ENCODE measurements at regions not wholly inside any gene's neighbourhood (a gene's known extent, or its start where the extent isn't known, plus 50 kb on each side); places are given as distances from the start of the nearest gene placed in this dataset.
"Not testable (repeated sequence)": the region's sequence is repeated elsewhere in the genome, so short reads cannot be mapped to it uniquely, and the experiment has no call there.

GRCh38 chr6:66198062-66198624 lies 491.1 kb upstream of the EYS start:
- Mint-ChIP-seq H3K9me3 (peaks cover 4% of the 10 kb centered on the region), H3K4me1 (no peaks in the 10 kb centered on the region), H3K27ac (no peak overlapping the region), H3K4me3 (no peak overlapping the region), H3K27me3 (no peaks in the 10 kb centered on the region), H3K36me3 (ENCODE audit: low read depth) (no peaks in the 10 kb centered on the region)
- no peak for ATAC-seq (replicated peaks)

DNA sequence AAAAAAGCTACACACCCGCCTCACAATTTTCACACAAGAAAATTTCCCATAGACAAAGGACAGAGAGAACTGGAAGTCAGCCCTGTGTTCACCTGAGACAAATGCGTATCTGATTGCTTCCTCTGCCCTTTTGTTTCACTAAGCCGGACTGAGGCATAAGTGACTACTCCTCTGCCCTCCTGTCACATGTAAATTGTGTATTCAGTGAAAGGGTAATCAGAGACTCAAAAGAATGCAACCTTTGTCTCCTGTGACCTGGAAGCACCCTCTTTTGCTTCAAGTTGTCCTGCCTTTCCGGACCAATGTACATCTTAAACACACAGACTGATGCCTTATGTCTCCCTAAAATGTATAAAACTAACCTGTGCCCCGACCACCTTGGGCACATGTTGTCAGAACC lies 483.8 kb upstream of the EYS start:
- Mint-ChIP-seq H3K27ac (no peak overlapping the region), H3K4me3 (no peak overlapping the region), H3K36me3 (ENCODE audit: low read depth) (no peaks in the 10 kb centered on the region)

DNA sequence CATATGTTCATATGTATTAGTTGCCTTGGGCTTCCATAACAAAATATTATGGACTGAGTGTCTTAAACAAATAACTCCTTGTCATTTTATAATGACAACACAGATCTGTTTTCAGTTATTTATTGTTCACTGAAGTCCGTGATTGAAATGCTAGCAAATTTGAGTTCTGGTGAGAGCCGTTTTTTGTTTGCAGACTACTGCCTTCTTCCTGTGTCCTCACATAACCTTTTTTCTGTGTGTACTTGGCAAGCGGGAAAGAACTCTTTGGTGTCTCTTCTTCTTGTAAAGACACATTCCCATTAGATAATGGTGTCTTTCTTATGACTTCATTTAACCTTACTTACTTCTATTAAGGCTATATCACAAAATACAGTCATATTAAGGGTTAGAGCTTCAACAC lies 482.9 kb upstream of the EYS start:
- peaks cover 10% of the 10 kb centered on the region for H3K9me3 Mint-ChIP-seq
- H3K36me3 Mint-ChIP-seq (ENCODE audit: low read depth) = no peaks in the 10 kb centered on the region
- H3K27me3 Mint-ChIP-seq = no peaks in the 10 kb centered on the region
- no peak for ATAC-seq (replicated peaks)
- H3K4me3 Mint-ChIP-seq = no peak overlapping the region
- H3K4me1 Mint-ChIP-seq = no peaks in the 10 kb centered on the region
- H3K27ac Mint-ChIP-seq = no peak overlapping the region

More for the DNA sequence above, 483.8 kb upstream of the EYS start:
- H3K9me3 Mint-ChIP-seq = peaks cover 10% of the 10 kb centered on the region
- no peak for ATAC-seq (replicated peaks)
- no peaks in the 10 kb centered on the region for H3K27me3 Mint-ChIP-seq
- H3K4me1 Mint-ChIP-seq = no peaks in the 10 kb centered on the region

- Mint-ChIP-seq H3K27ac (no peak overlapping the region), H3K36me3 (ENCODE audit: low read depth) (no peaks in the 10 kb centered on the region), H3K4me1 (no peaks in the 10 kb centered on the region), H3K27me3 (no peaks in the 10 kb centered on the region), H3K4me3 (no peak overlapping the region), H3K9me3 (peaks cover 10% of the 10 kb centered on the region)
- ATAC-seq (replicated peaks) = no peak
Observed at GRCh38 chr6:66186756-66187155, 479.7 kb upstream of the EYS start.

- no peaks in the 10 kb centered on the region for H3K27me3 Mint-ChIP-seq
- H3K9me3 Mint-ChIP-seq = peaks cover 13% of the 10 kb centered on the region
- no peaks in the 10 kb centered on the region for H3K36me3 Mint-ChIP-seq (ENCODE audit: low read depth)
- H3K4me3 Mint-ChIP-seq = no peak overlapping the region
- H3K27ac Mint-ChIP-seq = no peak overlapping the region
- ATAC-seq (replicated peaks) = no peak
- H3K4me1 Mint-ChIP-seq = no peaks in the 10 kb centered on the region
Observed at GRCh38 chr6:66184091-66184490, 477.1 kb upstream of the EYS start.

- no peak for ATAC-seq (replicated peaks)
- Mint-ChIP-seq H3K9me3 (peaks cover 12% of the 10 kb centered on the region), H3K27ac (no peak overlapping the region), H3K36me3 (ENCODE audit: low read depth) (no peaks in the 10 kb centered on the region), H3K4me1 (no peaks in the 10 kb centered on the region), H3K27me3 (no peaks in the 10 kb centered on the region), H3K4me3 (no peak overlapping the region)
Observed at GRCh38 chr6:66179361-66179760, 472.3 kb upstream of the EYS start.

- Mint-ChIP-seq H3K36me3 (ENCODE audit: low read depth) (no peaks in the 10 kb centered on the region), H3K27ac (no peak overlapping the region), H3K27me3 (no peaks in the 10 kb centered on the region), H3K9me3 (peaks cover 15% of the 10 kb centered on the region), H3K4me3 (no peak overlapping the region), H3K4me1 (no peaks in the 10 kb centered on the region)
- no peak for ATAC-seq (replicated peaks)
Observed at GRCh38 chr6:66173587-66173986, 466.6 kb upstream of the EYS start.

GRCh38 chr6:66166713-66167112 lies 459.7 kb upstream of the EYS start:
- ATAC-seq (replicated peaks); H3K4me1 Mint-ChIP-seq; H3K4me3 Mint-ChIP-seq; H3K36me3 Mint-ChIP-seq (ENCODE audit: low read depth); H3K27ac Mint-ChIP-seq; H3K27me3 Mint-ChIP-seq: not testable (repeated sequence)
- peaks cover 34% of the 10 kb centered on the region for H3K9me3 Mint-ChIP-seq

GRCh38 chr6:66161546-66162108 lies 454.6 kb upstream of the EYS start:
- H3K4me3 Mint-ChIP-seq = no peak overlapping the region
- H3K27ac Mint-ChIP-seq = no peak overlapping the region
- H3K9me3 Mint-ChIP-seq = peaks cover 43% of the 10 kb centered on the region
- H3K27me3 Mint-ChIP-seq = no peaks in the 10 kb centered on the region
- no peaks in the 10 kb centered on the region for H3K36me3 Mint-ChIP-seq (ENCODE audit: low read depth)
- ATAC-seq (replicated peaks) = no peak
- H3K4me1 Mint-ChIP-seq = no peaks in the 10 kb centered on the region

GRCh38 chr6:66159937-66160336 lies 452.9 kb upstream of the EYS start:
- peaks cover 36% of the 10 kb centered on the region for H3K9me3 Mint-ChIP-seq
- ATAC-seq (replicated peaks) = no peak
- no peaks in the 10 kb centered on the region for H3K36me3 Mint-ChIP-seq (ENCODE audit: low read depth)
- no peak overlapping the region for H3K4me3 Mint-ChIP-seq
- no peaks in the 10 kb centered on the region for H3K4me1 Mint-ChIP-seq
- no peak overlapping the region for H3K27ac Mint-ChIP-seq
- H3K27me3 Mint-ChIP-seq = no peaks in the 10 kb centered on the region

- Mint-ChIP-seq H3K36me3 (ENCODE audit: low read depth) (no peaks in the 10 kb centered on the region), H3K9me3 (peaks cover 17% of the 10 kb centered on the region), H3K4me3 (no peak overlapping the region), H3K27me3 (no peaks in the 10 kb centered on the region), H3K4me1 (no peaks in the 10 kb centered on the region), H3K27ac (no peak overlapping the region)
- ATAC-seq (replicated peaks) = no peak
Observed at GRCh38 chr6:66153247-66153646, 446.2 kb upstream of the EYS start.

GRCh38 chr6:66149132-66149531 lies 442.1 kb upstream of the EYS start:
- no peaks in the 10 kb centered on the region for H3K27me3 Mint-ChIP-seq

DNA sequence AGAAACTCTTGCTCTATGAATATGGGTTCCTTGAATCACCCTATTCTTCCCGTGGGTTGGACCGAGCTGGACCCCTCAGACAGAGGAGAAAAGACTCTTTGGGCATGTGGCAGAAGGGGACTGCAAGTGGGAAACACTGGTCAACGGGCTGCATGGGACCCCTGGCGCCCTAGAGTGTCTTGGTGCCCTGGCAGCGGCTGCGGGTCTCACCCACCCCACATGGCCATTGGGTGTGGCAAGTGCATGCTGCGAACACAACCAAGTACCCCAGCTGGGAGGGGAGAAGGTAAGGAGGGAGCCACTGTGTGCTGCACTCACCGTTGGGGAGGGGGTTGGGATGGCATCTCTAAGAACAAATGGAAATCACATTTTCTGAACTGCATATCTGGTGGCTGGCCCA lies 438.8 kb upstream of the EYS start:
- no peaks in the 10 kb centered on the region for H3K36me3 Mint-ChIP-seq (ENCODE audit: low read depth)
- H3K27ac Mint-ChIP-seq = no peak overlapping the region
- no peak overlapping the region for H3K4me3 Mint-ChIP-seq
- no peak for ATAC-seq (replicated peaks)
- H3K4me1 Mint-ChIP-seq = no peaks in the 10 kb centered on the region
- peaks cover 16% of the 10 kb centered on the region for H3K9me3 Mint-ChIP-seq
- H3K27me3 Mint-ChIP-seq = no peaks in the 10 kb centered on the region

More at GRCh38 chr6:66149132-66149531, 442.1 kb upstream of the EYS start:
- Mint-ChIP-seq H3K4me1 (no peaks in the 10 kb centered on the region), H3K9me3 (peaks cover 21% of the 10 kb centered on the region), H3K4me3 (no peak overlapping the region), H3K27ac (no peak overlapping the region), H3K36me3 (ENCODE audit: low read depth) (no peaks in the 10 kb centered on the region)
- no peak for ATAC-seq (replicated peaks)

- Mint-ChIP-seq H3K4me3 (no peak overlapping the region), H3K9me3 (peaks cover 10% of the 10 kb centered on the region), H3K27ac (no peak overlapping the region), H3K36me3 (ENCODE audit: low read depth) (no peaks in the 10 kb centered on the region), H3K27me3 (no peaks in the 10 kb centered on the region), H3K4me1 (no peaks in the 10 kb centered on the region)
- no peak for ATAC-seq (replicated peaks)
Observed at GRCh38 chr6:66134021-66134420, 427.0 kb upstream of the EYS start.

DNA sequence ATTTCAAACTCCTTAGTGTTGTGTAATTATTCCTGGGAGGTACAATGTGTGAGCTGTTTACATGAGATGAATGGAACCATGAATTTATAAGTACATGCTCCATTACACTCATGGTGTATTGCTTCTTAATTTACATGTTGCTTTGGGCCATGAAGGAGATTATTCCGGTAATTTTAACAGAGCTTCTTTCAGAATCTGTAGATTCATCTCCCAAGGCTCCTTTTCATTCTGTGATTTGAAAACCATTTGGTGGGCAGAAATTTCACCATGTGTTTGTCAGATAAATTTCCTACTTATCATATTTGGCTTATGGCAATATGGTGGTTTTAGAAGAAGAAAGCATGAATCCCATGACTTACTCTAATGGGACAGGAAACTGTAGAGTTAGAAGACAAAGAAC lies 421.6 kb upstream of the EYS start:
- no peak for ATAC-seq (replicated peaks)
- H3K4me1 Mint-ChIP-seq = no peaks in the 10 kb centered on the region
- H3K27ac Mint-ChIP-seq = no peak overlapping the region
- H3K4me3 Mint-ChIP-seq = no peak overlapping the region
- H3K36me3 Mint-ChIP-seq (ENCODE audit: low read depth) = no peaks in the 10 kb centered on the region
- no peaks in the 10 kb centered on the region for H3K27me3 Mint-ChIP-seq
- H3K9me3 Mint-ChIP-seq = peaks cover 8% of the 10 kb centered on the region

- no peaks in the 10 kb centered on the region for H3K27me3 Mint-ChIP-seq
- H3K36me3 Mint-ChIP-seq (ENCODE audit: low read depth) = no peaks in the 10 kb centered on the region
- no peak overlapping the region for H3K27ac Mint-ChIP-seq
- peaks cover 5% of the 10 kb centered on the region for H3K9me3 Mint-ChIP-seq
- ATAC-seq (replicated peaks) = no peak
- no peak overlapping the region for H3K4me3 Mint-ChIP-seq
- H3K4me1 Mint-ChIP-seq = no peaks in the 10 kb centered on the region
Observed at GRCh38 chr6:66128243-66128642, 421.2 kb upstream of the EYS start.
